Parathyroid adenoma (tissue), 2 donors: ENCODE measurements at regions not wholly inside any gene's neighbourhood (a gene's known extent, or its start where the extent isn't known, plus 50 kb on each side); places are given as distances from the start of the nearest gene placed in this dataset.
"Not testable (repeated sequence)": the region's sequence is repeated elsewhere in the genome, so short reads cannot be mapped to it uniquely, and the experiment has no call there.

Source experiments
- H2AFZ ChIP-seq: fragments of 300-600 bp; sonication (generic); one replicate; pipeline ENCODE4 v1.7.0; 2017; ENCODE audit warnings: antibody characterized with exemption, mild to moderate bottlenecking
- H3K27ac ChIP-seq: fragments of 300-600 bp; sonication (generic); one replicate; pipeline ENCODE4 v1.7.0; 2017
- H3K27me3 ChIP-seq: fragments of 300-600 bp; sonication (generic); one replicate; pipeline ENCODE4 v1.7.0; 2017; ENCODE audit warnings: low read length; ENCODE audit not compliant: control insufficient read depth, insufficient read depth
- H3K36me3 ChIP-seq: fragments of 300-600 bp; sonication (generic); one replicate; pipeline ENCODE4 v1.7.0; 2017; ENCODE audit warnings: low read length; ENCODE audit not compliant: control insufficient read depth, insufficient read depth
- H3K4me1 ChIP-seq: fragments of 300-600 bp; sonication (generic); one replicate; pipeline ENCODE4 v1.7.0; 2017; ENCODE audit warnings: control low read depth
- H3K4me2 ChIP-seq: fragments of 300-600 bp; sonication (generic); one replicate; pipeline ENCODE4 v1.7.0; 2017; ENCODE audit warnings: low read length
- H3K4me3 ChIP-seq: fragments of 300-600 bp; sonication (generic); one replicate; pipeline ENCODE4 v1.7.0; 2017; ENCODE audit warnings: low read depth, low read length
- H3K79me2 ChIP-seq: fragments of 300-600 bp; sonication (generic); one replicate; pipeline ENCODE4 v1.7.0; 2017; ENCODE audit warnings: control low read depth
- H3K9ac ChIP-seq: fragments of 300-600 bp; sonication (generic); one replicate; pipeline ENCODE4 v1.7.0; 2017; ENCODE audit warnings: mild to moderate bottlenecking
- H3K9me3 ChIP-seq: fragments of 300-600 bp; sonication (generic); one replicate; pipeline ENCODE4 v1.7.0; 2017; ENCODE audit warnings: low read length; ENCODE audit not compliant: control insufficient read depth
- TF ChIP-seq, protein P1 (sequence below): fragments of 300-600 bp; sonication (generic); IDR thresholded peaks from one replicate; pipeline ENCODE4 v1.7.0; 2017; ENCODE audit warnings: antibody characterized with exemption, mild to moderate bottlenecking
- donor health status: primary hyperparathyroidism.

- no peak overlapping the region for H3K4me2 ChIP-seq
Measured at GRCh38 chr5:163890261-163890660, 384.8 kb downstream of the MAT2B start.

DNA sequence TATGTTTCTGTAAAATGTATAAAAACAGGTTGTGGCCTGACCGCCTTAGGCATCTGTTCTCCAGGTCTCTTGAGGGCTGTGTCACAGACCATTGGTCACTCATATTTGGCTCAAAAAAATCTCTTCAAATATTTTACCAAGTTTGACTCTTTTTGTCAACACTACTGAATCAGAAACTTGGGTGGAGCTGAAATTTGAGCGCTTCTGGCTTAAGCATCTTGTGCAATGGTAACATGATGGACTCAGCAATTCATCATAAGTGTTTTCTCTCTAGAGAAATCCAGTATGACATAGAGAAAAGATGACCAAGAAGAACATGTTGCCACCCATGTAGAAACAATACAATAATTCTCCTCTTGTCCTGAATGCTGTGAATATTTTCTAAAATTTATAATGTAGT lies 387.9 kb downstream of the MAT2B start:
- Histone ChIP-seq H3K9ac (no peak overlapping the region), H3K27ac (no peak overlapping the region), H3K27me3 (no peaks in the 10 kb centered on the region), H3K4me3 (no peak overlapping the region), H3K36me3 (no peaks in the 10 kb centered on the region), H2AFZ (no peak overlapping the region), H3K9me3 (no peaks in the 10 kb centered on the region), H3K79me2 (no peaks in the 10 kb centered on the region), H3K4me2 (no peak overlapping the region), H3K4me1 (no peaks in the 10 kb centered on the region)
- TF ChIP-seq, protein P1, sequence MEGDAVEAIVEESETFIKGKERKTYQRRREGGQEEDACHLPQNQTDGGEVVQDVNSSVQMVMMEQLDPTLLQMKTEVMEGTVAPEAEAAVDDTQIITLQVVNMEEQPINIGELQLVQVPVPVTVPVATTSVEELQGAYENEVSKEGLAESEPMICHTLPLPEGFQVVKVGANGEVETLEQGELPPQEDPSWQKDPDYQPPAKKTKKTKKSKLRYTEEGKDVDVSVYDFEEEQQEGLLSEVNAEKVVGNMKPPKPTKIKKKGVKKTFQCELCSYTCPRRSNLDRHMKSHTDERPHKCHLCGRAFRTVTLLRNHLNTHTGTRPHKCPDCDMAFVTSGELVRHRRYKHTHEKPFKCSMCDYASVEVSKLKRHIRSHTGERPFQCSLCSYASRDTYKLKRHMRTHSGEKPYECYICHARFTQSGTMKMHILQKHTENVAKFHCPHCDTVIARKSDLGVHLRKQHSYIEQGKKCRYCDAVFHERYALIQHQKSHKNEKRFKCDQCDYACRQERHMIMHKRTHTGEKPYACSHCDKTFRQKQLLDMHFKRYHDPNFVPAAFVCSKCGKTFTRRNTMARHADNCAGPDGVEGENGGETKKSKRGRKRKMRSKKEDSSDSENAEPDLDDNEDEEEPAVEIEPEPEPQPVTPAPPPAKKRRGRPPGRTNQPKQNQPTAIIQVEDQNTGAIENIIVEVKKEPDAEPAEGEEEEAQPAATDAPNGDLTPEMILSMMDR, result no peak

More at GRCh38 chr5:163890261-163890660, 384.8 kb downstream of the MAT2B start:
- TF ChIP-seq, protein P1, result no peak
- no peaks in the 10 kb centered on the region for H3K36me3 ChIP-seq
- H3K27me3 ChIP-seq, result no peaks in the 10 kb centered on the region
- no peaks in the 10 kb centered on the region for H3K9me3 ChIP-seq
- H3K79me2 ChIP-seq, result no peaks in the 10 kb centered on the region
- no peak overlapping the region for H3K9ac ChIP-seq
- H2AFZ ChIP-seq, result no peak overlapping the region
- no peaks in the 10 kb centered on the region for H3K4me1 ChIP-seq
- no peak overlapping the region for H3K27ac ChIP-seq
- H3K4me3 ChIP-seq, result no peak overlapping the region

GRCh38 chr5:163894645-163895044 lies 389.2 kb downstream of the MAT2B start:
- H3K4me2 ChIP-seq, result no peak overlapping the region
- H2AFZ ChIP-seq, result no peak overlapping the region
- no peaks in the 10 kb centered on the region for H3K27me3 ChIP-seq
- H3K36me3 ChIP-seq, result no peaks in the 10 kb centered on the region
- no peaks in the 10 kb centered on the region for H3K9me3 ChIP-seq
- no peak overlapping the region for H3K4me3 ChIP-seq
- no peaks in the 10 kb centered on the region for H3K4me1 ChIP-seq
- H3K79me2 ChIP-seq, result no peaks in the 10 kb centered on the region
- H3K27ac ChIP-seq, result no peak overlapping the region
- TF ChIP-seq, protein P1, result no peak
- H3K9ac ChIP-seq, result no peak overlapping the region

DNA sequence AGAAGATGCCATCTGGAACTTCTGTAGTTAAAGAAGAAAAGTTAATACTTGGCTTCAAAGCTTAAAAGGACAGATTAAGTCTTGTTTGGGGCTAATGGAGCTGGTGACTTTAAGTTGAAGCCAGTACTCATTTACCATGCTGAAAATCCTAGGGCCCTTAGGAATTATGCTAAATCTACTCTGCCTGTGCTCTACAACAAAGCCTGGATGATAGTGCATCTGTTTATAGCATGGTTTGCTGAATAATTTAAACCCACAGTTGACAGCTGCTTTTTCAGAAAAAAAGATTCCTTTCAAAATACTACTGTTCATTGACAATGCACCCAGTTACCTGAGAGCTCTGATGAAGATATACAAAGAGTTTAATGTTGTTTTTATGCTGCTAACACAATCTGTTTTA lies 393.5 kb downstream of the MAT2B start:
- Histone ChIP-seq H2AFZ (no peak overlapping the region), H3K9ac (no peak overlapping the region), H3K4me2 (no peak overlapping the region), H3K27me3 (no peaks in the 10 kb centered on the region), H3K4me3 (no peak overlapping the region), H3K9me3 (no peaks in the 10 kb centered on the region), H3K4me1 (no peaks in the 10 kb centered on the region), H3K27ac (no peak overlapping the region), H3K36me3 (no peaks in the 10 kb centered on the region), H3K79me2 (no peaks in the 10 kb centered on the region)
- TF ChIP-seq, protein P1, result no peak

- H3K36me3 ChIP-seq, H2AFZ ChIP-seq, H3K4me1 ChIP-seq, H3K79me2 ChIP-seq, H3K4me2 ChIP-seq, H3K9ac ChIP-seq, H3K27me3 ChIP-seq, H3K9me3 ChIP-seq, H3K4me3 ChIP-seq, H3K27ac ChIP-seq: not testable (repeated sequence)
Measured at GRCh38 chr5:163907783-163908182, 402.4 kb downstream of the MAT2B start.
